ENCODE measurements at regions not wholly inside any gene's neighbourhood (a gene's known extent, or its start where the extent isn't known, plus 50 kb on each side); places are given as distances from the start of the nearest gene placed in this dataset.
A peak's percentile ranks its signal among the peaks of the same experiment; 100 is the strongest.

- no peak overlapping the region for H3K9ac ChIP-seq (ENCODE audit: insufficient read length, low read depth)
- TF ChIP-seq SUZ12 (IDR thresholded peaks at IDR 0.05; ENCODE audit: extremely low read depth, insufficient read depth, insufficient read length) (no peak), ZNF274 (IDR thresholded peaks at IDR 0.05; ENCODE audit: low read depth, low read length) (no peak), YY1 (IDR thresholded peaks at IDR 0.05; ENCODE audit: insufficient read depth, insufficient read length) (no peak)
- no peak for DNase-seq (ENCODE audit: low read depth, low spot score)
- H3K36me3 ChIP-seq (ENCODE audit: insufficient read depth, insufficient read length, low read length): no peaks in the 10 kb centered on the region
- no peaks in the 10 kb centered on the region for H3K9me3 ChIP-seq (ENCODE audit: insufficient read depth, low read length)
- no peaks in the 10 kb centered on the region for H3K4me1 ChIP-seq (ENCODE audit: insufficient read depth, insufficient read length)
- H3K27me3 ChIP-seq (ENCODE audit: insufficient read depth, insufficient read length): no peaks in the 10 kb centered on the region
- H3K4me3 ChIP-seq (ENCODE audit: insufficient read length, low read depth): no peak overlapping the region
Measured at GRCh38 chr16:79329166-79329521, 271.4 kb downstream of the MAF start.

GRCh38 chr16:79328402-79329165 is 272.0 kb downstream of the MAF start:
- no peak for DNase-seq (ENCODE audit: low read depth, low spot score)
- no peaks in the 10 kb centered on the region for H3K27me3 ChIP-seq (ENCODE audit: insufficient read depth, insufficient read length)
- no peak for TF ChIP-seq SUZ12 (IDR thresholded peaks at IDR 0.05; ENCODE audit: extremely low read depth, insufficient read depth, insufficient read length)
- TF ChIP-seq ZNF274 (IDR thresholded peaks at IDR 0.05; ENCODE audit: low read depth, low read length): no peak
- no peak for TF ChIP-seq YY1 (IDR thresholded peaks at IDR 0.05; ENCODE audit: insufficient read depth, insufficient read length)
- H3K4me3 ChIP-seq (ENCODE audit: insufficient read length, low read depth): no peak overlapping the region
- H3K4me1 ChIP-seq (ENCODE audit: insufficient read depth, insufficient read length): no peaks in the 10 kb centered on the region
- no peaks in the 10 kb centered on the region for H3K36me3 ChIP-seq (ENCODE audit: insufficient read depth, insufficient read length, low read length)
- no peak overlapping the region for H3K9ac ChIP-seq (ENCODE audit: insufficient read length, low read depth)
- H3K9me3 ChIP-seq (ENCODE audit: insufficient read depth, low read length): no peaks in the 10 kb centered on the region

GRCh38 chr16:79327836-79328235 is 272.7 kb downstream of the MAF start:
- Histone ChIP-seq H3K36me3 (ENCODE audit: insufficient read depth, insufficient read length, low read length) (no peaks in the 10 kb centered on the region), H3K27me3 (ENCODE audit: insufficient read depth, insufficient read length) (no peaks in the 10 kb centered on the region), H3K4me1 (ENCODE audit: insufficient read depth, insufficient read length) (no peaks in the 10 kb centered on the region), H3K9me3 (ENCODE audit: insufficient read depth, low read length) (no peaks in the 10 kb centered on the region), H3K4me3 (ENCODE audit: insufficient read length, low read depth) (no peak overlapping the region), H3K9ac (ENCODE audit: insufficient read length, low read depth) (no peak overlapping the region)
- no peak for DNase-seq (ENCODE audit: low read depth, low spot score)
- no peak for TF ChIP-seq YY1 (IDR thresholded peaks at IDR 0.05; ENCODE audit: insufficient read depth, insufficient read length)
- TF ChIP-seq ZNF274 (IDR thresholded peaks at IDR 0.05; ENCODE audit: low read depth, low read length): no peak
- no peak for TF ChIP-seq SUZ12 (IDR thresholded peaks at IDR 0.05; ENCODE audit: extremely low read depth, insufficient read depth, insufficient read length)

GRCh38 chr16:79326549-79326948 is 274.0 kb downstream of the MAF start:
- no peak for DNase-seq (ENCODE audit: low read depth, low spot score)
- no peak for TF ChIP-seq SUZ12 (IDR thresholded peaks at IDR 0.05; ENCODE audit: extremely low read depth, insufficient read depth, insufficient read length)
- TF ChIP-seq YY1 (IDR thresholded peaks at IDR 0.05; ENCODE audit: insufficient read depth, insufficient read length): no peak
- Histone ChIP-seq H3K27me3 (ENCODE audit: insufficient read depth, insufficient read length) (no peaks in the 10 kb centered on the region), H3K9ac (ENCODE audit: insufficient read length, low read depth) (no peak overlapping the region), H3K36me3 (ENCODE audit: insufficient read depth, insufficient read length, low read length) (no peaks in the 10 kb centered on the region), H3K4me1 (ENCODE audit: insufficient read depth, insufficient read length) (no peaks in the 10 kb centered on the region), H3K9me3 (ENCODE audit: insufficient read depth, low read length) (no peaks in the 10 kb centered on the region), H3K4me3 (ENCODE audit: insufficient read length, low read depth) (no peak overlapping the region)

GRCh38 chr16:79325226-79325945 is 275.2 kb downstream of the MAF start:
- Histone ChIP-seq H3K27me3 (ENCODE audit: insufficient read depth, insufficient read length) (no peaks in the 10 kb centered on the region), H3K36me3 (ENCODE audit: insufficient read depth, insufficient read length, low read length) (no peaks in the 10 kb centered on the region), H3K9me3 (ENCODE audit: insufficient read depth, low read length) (no peaks in the 10 kb centered on the region), H3K4me1 (ENCODE audit: insufficient read depth, insufficient read length) (no peaks in the 10 kb centered on the region), H3K4me3 (ENCODE audit: insufficient read length, low read depth) (no peak overlapping the region), H3K9ac (ENCODE audit: insufficient read length, low read depth) (no peak overlapping the region)
- no peak for DNase-seq (ENCODE audit: low read depth, low spot score)
- no peak for TF ChIP-seq YY1 (IDR thresholded peaks at IDR 0.05; ENCODE audit: insufficient read depth, insufficient read length)
- TF ChIP-seq SUZ12 (IDR thresholded peaks at IDR 0.05; ENCODE audit: extremely low read depth, insufficient read depth, insufficient read length): no peak
- no peak for TF ChIP-seq ZNF274 (IDR thresholded peaks at IDR 0.05; ENCODE audit: low read depth, low read length)

- peaks cover 3% of the 10 kb centered on the region for H3K4me1 ChIP-seq (ENCODE audit: insufficient read depth, insufficient read length)
- H3K9me3 ChIP-seq (ENCODE audit: insufficient read depth, low read length): no peaks in the 10 kb centered on the region
- TF ChIP-seq YY1 (IDR thresholded peaks at IDR 0.05; ENCODE audit: insufficient read depth, insufficient read length) (no peak), ZNF274 (IDR thresholded peaks at IDR 0.05; ENCODE audit: low read depth, low read length) (no peak), SUZ12 (IDR thresholded peaks at IDR 0.05; ENCODE audit: extremely low read depth, insufficient read depth, insufficient read length) (no peak)
- DNase-seq (ENCODE audit: low read depth, low spot score): no peak
- no peak overlapping the region for H3K4me3 ChIP-seq (ENCODE audit: insufficient read length, low read depth)
- no peaks in the 10 kb centered on the region for H3K36me3 ChIP-seq (ENCODE audit: insufficient read depth, insufficient read length, low read length)
- no peak overlapping the region for H3K9ac ChIP-seq (ENCODE audit: insufficient read length, low read depth)
- H3K27me3 ChIP-seq (ENCODE audit: insufficient read depth, insufficient read length): no peaks in the 10 kb centered on the region
Measured at GRCh38 chr16:79320956-79321355, 279.6 kb downstream of the MAF start.

- no peak overlapping the region for H3K4me3 ChIP-seq (ENCODE audit: insufficient read length, low read depth)
- no peaks in the 10 kb centered on the region for H3K27me3 ChIP-seq (ENCODE audit: insufficient read depth, insufficient read length)
- peak; percentile 63 for DNase-seq (ENCODE audit: low read depth, low spot score)
- no peaks in the 10 kb centered on the region for H3K36me3 ChIP-seq (ENCODE audit: insufficient read depth, insufficient read length, low read length)
- H3K9me3 ChIP-seq (ENCODE audit: insufficient read depth, low read length): no peaks in the 10 kb centered on the region
- peaks cover 3% of the 10 kb centered on the region for H3K4me1 ChIP-seq (ENCODE audit: insufficient read depth, insufficient read length)
- TF ChIP-seq SUZ12 (IDR thresholded peaks at IDR 0.05; ENCODE audit: extremely low read depth, insufficient read depth, insufficient read length) (no peak), YY1 (IDR thresholded peaks at IDR 0.05; ENCODE audit: insufficient read depth, insufficient read length) (no peak), ZNF274 (IDR thresholded peaks at IDR 0.05; ENCODE audit: low read depth, low read length) (no peak)
- no peak overlapping the region for H3K9ac ChIP-seq (ENCODE audit: insufficient read length, low read depth)
Measured at GRCh38 chr16:79318143-79318899, 282.2 kb downstream of the MAF start.
